GM23248 (cell line): ENCODE measurements at regions not wholly inside any gene's neighbourhood (a gene's known extent, or its start where the extent isn't known, plus 50 kb on each side); places are given as distances from the start of the nearest gene placed in this dataset.

ENCODE experiments used
- EZH2 ChIP-seq: fragments of 200-600 bp; sonication (generic); IDR thresholded peaks from 2 replicates; pipeline ENCODE4 v1.6.1; 2018; ENCODE audit warnings: antibody characterized with exemption, mild to moderate bottlenecking; ENCODE audit not compliant: insufficient read depth, poor library complexity, severe bottlenecking
- EZH2phosphoT487 ChIP-seq: fragments of 200-600 bp; sonication (generic); IDR thresholded peaks from 2 replicates; pipeline ENCODE4 v1.6.1; 2018; ENCODE audit warnings: antibody characterized with exemption, moderate library complexity, mild to moderate bottlenecking, low read depth; ENCODE audit not compliant: insufficient read depth

- TF ChIP-seq EZH2, result no peak
- TF ChIP-seq EZH2phosphoT487, result no peak
Observed at GRCh38 chr1:29527314-29528004, 291.1 kb downstream of the PTPRU start.
